ENCODE measurements at regions not wholly inside any gene's neighbourhood (a gene's known extent, or its start where the extent isn't known, plus 50 kb on each side); places are given as distances from the start of the nearest gene placed in this dataset.

DNA sequence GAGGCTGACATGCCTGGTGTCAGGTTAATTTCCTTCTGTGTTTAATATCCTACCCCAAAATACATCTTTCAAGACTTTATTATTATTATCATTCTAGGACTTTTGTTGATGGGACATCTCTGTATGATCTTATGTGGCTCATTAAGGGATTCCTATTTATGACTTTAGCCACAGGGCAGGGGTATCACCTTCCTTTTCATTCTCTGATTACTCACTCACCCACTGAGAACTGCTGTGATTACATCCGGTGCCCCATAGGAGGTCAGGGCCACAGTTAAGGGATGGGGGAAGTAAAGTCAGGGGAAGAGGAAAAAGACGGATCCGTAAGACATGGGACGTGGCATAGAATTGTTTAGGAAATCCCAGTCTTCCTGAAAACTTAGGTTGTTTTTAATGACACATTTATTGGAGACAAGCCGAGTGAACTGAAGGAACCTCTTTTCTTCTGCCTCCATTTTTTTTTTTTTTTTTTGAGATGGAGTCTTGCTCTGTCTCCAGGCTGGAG lies 61.0 kb upstream of the PITRM1 start:
- Histone ChIP-seq H3K27ac (no peak overlapping the region), H3K4me1 (peaks cover 0 to 7% (median under 1%) of the 10 kb centered on the region in 9 donors), H3K27me3 (no peaks in the 10 kb centered on the region), H3K4me3 (no peak overlapping the region), H3K9me3 (no peaks in the 10 kb centered on the region), H3K36me3 (no peaks in the 10 kb centered on the region)
- TF ChIP-seq, protein P1, sequence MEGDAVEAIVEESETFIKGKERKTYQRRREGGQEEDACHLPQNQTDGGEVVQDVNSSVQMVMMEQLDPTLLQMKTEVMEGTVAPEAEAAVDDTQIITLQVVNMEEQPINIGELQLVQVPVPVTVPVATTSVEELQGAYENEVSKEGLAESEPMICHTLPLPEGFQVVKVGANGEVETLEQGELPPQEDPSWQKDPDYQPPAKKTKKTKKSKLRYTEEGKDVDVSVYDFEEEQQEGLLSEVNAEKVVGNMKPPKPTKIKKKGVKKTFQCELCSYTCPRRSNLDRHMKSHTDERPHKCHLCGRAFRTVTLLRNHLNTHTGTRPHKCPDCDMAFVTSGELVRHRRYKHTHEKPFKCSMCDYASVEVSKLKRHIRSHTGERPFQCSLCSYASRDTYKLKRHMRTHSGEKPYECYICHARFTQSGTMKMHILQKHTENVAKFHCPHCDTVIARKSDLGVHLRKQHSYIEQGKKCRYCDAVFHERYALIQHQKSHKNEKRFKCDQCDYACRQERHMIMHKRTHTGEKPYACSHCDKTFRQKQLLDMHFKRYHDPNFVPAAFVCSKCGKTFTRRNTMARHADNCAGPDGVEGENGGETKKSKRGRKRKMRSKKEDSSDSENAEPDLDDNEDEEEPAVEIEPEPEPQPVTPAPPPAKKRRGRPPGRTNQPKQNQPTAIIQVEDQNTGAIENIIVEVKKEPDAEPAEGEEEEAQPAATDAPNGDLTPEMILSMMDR (IDR thresholded peaks at IDR 0.05) = no peak
- no peak for DNase-seq
- no peak for ATAC-seq
- WGBS, 2 donors = 72 to 75% methylated on average over 5 of the region's 5 CpGs
- intact Hi-C loops (cut with DNase I) = loop anchor here in 4 of 10 donors (10.0 kb wide), 5 partner anchors 221 to 1421 kb away; no protein-coding TSS in a partner anchor

DNA sequence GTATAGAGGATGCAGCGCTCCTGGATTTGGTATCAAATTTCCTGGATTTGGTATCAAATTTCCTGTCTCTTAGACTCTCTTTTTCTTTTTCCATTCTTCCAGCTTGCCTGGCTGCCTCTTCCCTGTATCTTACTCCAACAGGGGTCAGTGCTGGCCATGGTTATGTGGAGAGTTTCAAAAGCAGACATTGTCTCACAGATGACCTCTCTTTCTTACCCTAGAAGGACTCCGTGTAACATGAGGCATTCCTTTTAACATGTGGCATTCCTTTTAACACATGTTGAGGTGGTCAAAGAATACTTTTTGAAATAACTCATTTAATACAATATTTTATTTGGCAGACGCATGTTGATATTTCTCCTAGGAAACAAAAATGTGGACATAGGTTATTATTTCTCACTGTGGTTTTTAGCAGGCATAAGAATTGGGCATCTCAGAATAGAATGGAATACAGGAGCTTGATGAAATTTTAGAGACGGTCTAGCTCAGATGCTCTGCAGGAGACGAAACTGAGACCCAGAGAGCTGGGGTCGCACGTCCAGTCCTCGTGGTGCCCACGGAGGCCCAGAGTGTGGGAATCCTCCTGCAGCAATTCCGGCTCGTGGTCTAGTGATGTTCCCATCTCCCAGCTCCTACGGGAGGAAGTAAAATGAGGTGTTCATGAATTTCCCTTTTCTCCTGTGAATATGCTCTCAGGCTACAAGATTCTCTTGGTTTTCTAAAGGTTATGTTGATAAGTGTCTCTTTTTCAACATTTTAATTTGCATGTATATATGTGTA lies 59.6 kb upstream of the PITRM1 start:
- no peaks in the 10 kb centered on the region for H3K9me3 ChIP-seq
- ATAC-seq (peak in 1 of 8 donors; percentile 40), DNase-seq (no peak)
- no peak overlapping the region for H3K27ac ChIP-seq
- no peaks in the 10 kb centered on the region for H3K27me3 ChIP-seq
- 91 to 92% methylated on average over 12 of the region's 12 CpGs for WGBS, 2 donors
- intact Hi-C loops (cut with DNase I) = loop anchor here in 4 of 10 donors (10.0 kb wide), 5 partner anchors 223 to 1423 kb away; no protein-coding TSS in a partner anchor
- no peak overlapping the region for H3K4me3 ChIP-seq
- no peaks in the 10 kb centered on the region for H3K36me3 ChIP-seq
- H3K4me1 ChIP-seq = peaks cover 0 to 14% (median 6%) of the 10 kb centered on the region in 9 donors
- TF ChIP-seq, protein P1 (IDR thresholded peaks at IDR 0.05) = peak in 2 of 9 donors; percentile 13 to 23

DNA sequence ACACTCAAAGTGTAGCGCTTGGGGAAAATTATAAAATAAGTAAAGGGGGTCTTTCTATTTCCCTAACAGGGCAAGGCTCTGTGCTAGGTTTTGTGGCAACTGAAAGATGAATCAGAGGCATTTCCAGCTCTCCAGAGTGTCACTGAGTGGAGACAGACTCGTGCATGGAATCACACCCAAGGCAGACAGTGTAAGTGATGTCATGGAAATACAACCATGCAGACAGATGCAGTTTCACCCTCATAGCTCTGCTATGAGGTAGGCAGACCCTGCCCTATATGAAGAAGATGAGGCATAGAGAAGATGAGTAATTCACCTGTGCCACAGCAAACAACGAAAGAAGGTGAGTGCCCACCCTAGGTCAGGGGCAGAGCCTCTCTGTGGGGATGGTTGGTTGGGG lies 57.2 kb upstream of the PITRM1 start:
- intact Hi-C loops (cut with DNase I) = loop anchor here in 4 of 10 donors (10.0 kb wide), 5 partner anchors 225 to 1425 kb away; no protein-coding TSS in a partner anchor
- DNase-seq (no peak), ATAC-seq (no peak)
- H3K4me1 ChIP-seq = peaks cover 0 to 19% (median 11%) of the 10 kb centered on the region in 9 donors
- TF ChIP-seq, protein P1 (IDR thresholded peaks at IDR 0.05) = no peak
- H3K27me3 ChIP-seq = no peaks in the 10 kb centered on the region
- 64 to 80% methylated on average over 3 of the region's 3 CpGs for WGBS, 2 donors
- H3K27ac ChIP-seq = no peak overlapping the region
- H3K9me3 ChIP-seq = no peaks in the 10 kb centered on the region
- no peaks in the 10 kb centered on the region for H3K36me3 ChIP-seq
- H3K4me3 ChIP-seq = no peak overlapping the region

DNA sequence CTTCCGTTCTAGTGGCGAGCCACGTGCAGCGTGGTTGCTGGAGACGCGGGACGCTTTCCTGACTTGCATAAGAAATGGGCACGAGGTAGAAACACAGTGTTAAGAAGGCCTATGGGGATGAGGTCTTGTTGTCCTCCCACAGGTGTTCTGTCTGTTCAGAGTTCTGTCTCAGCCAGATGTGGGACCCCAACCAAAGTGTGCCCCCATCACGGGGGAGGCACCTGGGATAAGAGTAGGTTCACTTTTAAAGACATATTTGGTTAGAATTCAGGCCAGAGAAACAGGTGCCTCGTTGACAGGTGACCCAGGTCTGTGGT lies 56.0 kb upstream of the PITRM1 start:
- Histone ChIP-seq H3K9me3 (no peaks in the 10 kb centered on the region), H3K36me3 (no peaks in the 10 kb centered on the region), H3K27me3 (no peaks in the 10 kb centered on the region), H3K27ac (no peak overlapping the region), H3K4me3 (no peak overlapping the region), H3K4me1 (peaks cover 0 to 19% (median 11%) of the 10 kb centered on the region in 9 donors)
- DNase-seq = no peak
- 86 to 92% methylated on average over 10 of the region's 10 CpGs for WGBS, 2 donors
- no peak for ATAC-seq
- TF ChIP-seq, protein P1 (IDR thresholded peaks at IDR 0.05) = no peak
- intact Hi-C loops (cut with DNase I) = no loop called here
